MM.1S (cell line): ENCODE measurements at regions not wholly inside any gene's neighbourhood (a gene's known extent, or its start where the extent isn't known, plus 50 kb on each side); places are given as distances from the start of the nearest gene placed in this dataset.

Experiments
- DNase-seq: peaks from one replicate; pipeline ENCODE4 v3.0.0-alpha.2; 2015
- H2AFZ ChIP-seq: fragments of 300-600 bp; sonication (generic); 2 replicates; pipeline ENCODE4 v1.6.0; 2016; ENCODE audit warnings: antibody characterized with exemption, low read length
- H3F3A ChIP-seq: fragments of 300-600 bp; sonication (generic); 2 replicates; pipeline ENCODE4 v1.6.1; 2016; ENCODE audit warnings: mild to moderate bottlenecking, antibody characterized with exemption, low read length, moderate library complexity, mixed read lengths; ENCODE audit not compliant: insufficient read depth
- H3K27ac ChIP-seq: fragments of 300-600 bp; sonication (generic); 2 replicates; pipeline ENCODE4 v1.5.1; 2016; ENCODE audit warnings: mild to moderate bottlenecking, low read length
- H3K27me3 ChIP-seq: fragments of 300-600 bp; sonication (generic); replicated peaks from 2 replicates; pipeline ENCODE4 v1.6.0; 2016; ENCODE audit warnings: low read length; ENCODE audit not compliant: insufficient read depth
- H3K36me3 ChIP-seq: fragments of 300-600 bp; sonication (generic); replicated peaks from 2 replicates; pipeline ENCODE4 v1.6.1; 2016; ENCODE audit warnings: mild to moderate bottlenecking, low read length, mixed read lengths; ENCODE audit not compliant: insufficient read depth
- H3K4me1 ChIP-seq: fragments of 300-600 bp; sonication (generic); 2 replicates; pipeline ENCODE4 v1.6.1; 2016; ENCODE audit warnings: low read length, mixed read lengths
- H3K4me2 ChIP-seq: fragments of 300-600 bp; sonication (generic); 2 replicates; pipeline ENCODE4 v1.6.0; 2016; ENCODE audit warnings: low read depth, low read length
- H3K4me3 ChIP-seq: fragments of 300-600 bp; sonication (generic); 2 replicates; pipeline ENCODE4 v1.5.1; 2016; ENCODE audit warnings: low read length, mixed read lengths
- H3K79me2 ChIP-seq: fragments of 300-600 bp; sonication (generic); 2 replicates; pipeline ENCODE4 v1.6.1; 2016; ENCODE audit warnings: mixed run types, low read length, mixed read lengths
- H3K9ac ChIP-seq: fragments of 300-600 bp; sonication (generic); 2 replicates; pipeline ENCODE4 v1.6.1; 2016; ENCODE audit warnings: low read length, mixed read lengths
- H3K9me2 ChIP-seq: fragments of 300-600 bp; sonication (generic); replicated peaks from 2 replicates; pipeline ENCODE4 v1.6.1; 2016; ENCODE audit warnings: mild to moderate bottlenecking, low read length, mixed read lengths; ENCODE audit not compliant: insufficient read depth
- H3K9me3 ChIP-seq: fragments of 300-600 bp; sonication (generic); replicated peaks from 2 replicates; pipeline ENCODE4 v1.6.1; 2016; ENCODE audit warnings: mild to moderate bottlenecking, low read length, mixed read lengths; ENCODE audit not compliant: insufficient read depth
- H4K20me1 ChIP-seq: fragments of 300-600 bp; sonication (generic); 2 replicates; pipeline ENCODE4 v1.6.1; 2016; ENCODE audit warnings: mild to moderate bottlenecking, low read length, moderate library complexity, mixed read lengths; ENCODE audit not compliant: insufficient read depth
- CTCF ChIP-seq: fragments of 300-600 bp; sonication (generic); IDR thresholded peaks from 2 replicates; pipeline ENCODE4 v1.5.1; 2016; ENCODE audit warnings: antibody characterized with exemption, low read length, mixed read lengths
- EZH2 ChIP-seq: fragments of 300-600 bp; sonication (generic); optimal IDR thresholded peaks from 2 replicates; pipeline ENCODE3; 2017; ENCODE audit warnings: low read depth, mild to moderate bottlenecking, antibody characterized with exemption, low read length, mixed read lengths
- EZH2phosphoT487 ChIP-seq: fragments of 300-600 bp; sonication (generic); IDR thresholded peaks from 2 replicates; pipeline ENCODE4 v1.6.1; 2018; ENCODE audit warnings: antibody characterized with exemption, low read length

- Histone ChIP-seq H3K4me1 (no peaks in the 10 kb centered on the region), H3K4me3 (peak overlapping the region; percentile 97), H2AFZ (peak overlapping the region; percentile 100), H3K9me2 (no peaks in the 10 kb centered on the region), H3K27ac (peak overlapping the region; percentile 31; the same call in 1 of the 2 replicates), H4K20me1 (no peaks in the 10 kb centered on the region), H3K9me3 (no peaks in the 10 kb centered on the region), H3K4me2 (peak overlapping the region; percentile 100), H3F3A (no peaks in the 10 kb centered on the region), H3K9ac (peak overlapping the region; percentile 93), H3K36me3 (no peaks in the 10 kb centered on the region), H3K27me3 (no peaks in the 10 kb centered on the region), H3K79me2 (no peaks in the 10 kb centered on the region)
- TF ChIP-seq EZH2phosphoT487 (no peak), EZH2 (no peak), CTCF (peak; percentile 77)
- peak; percentile 73 for DNase-seq
These were observed 90.2 kb downstream of the DMRTA2 start for GRCh38 chr1:50332941-50333594.

GRCh38 chr1:50329332-50329932 is 93.8 kb downstream of the DMRTA2 start:
- Histone ChIP-seq H3K27me3 (no peaks in the 10 kb centered on the region), H3K4me1 (no peaks in the 10 kb centered on the region), H4K20me1 (no peaks in the 10 kb centered on the region), H3F3A (no peaks in the 10 kb centered on the region), H3K9ac (no peak overlapping the region), H3K79me2 (no peaks in the 10 kb centered on the region), H2AFZ (no peak overlapping the region), H3K9me3 (no peaks in the 10 kb centered on the region), H3K27ac (no peak overlapping the region), H3K4me2 (no peak overlapping the region), H3K36me3 (no peaks in the 10 kb centered on the region), H3K9me2 (no peaks in the 10 kb centered on the region), H3K4me3 (no peak overlapping the region)
- no peak for DNase-seq
- no peak for TF ChIP-seq EZH2phosphoT487
- TF ChIP-seq CTCF: no peak
- no peak for TF ChIP-seq EZH2

GRCh38 chr1:50328552-50328951 is 94.7 kb downstream of the DMRTA2 start:
- TF ChIP-seq CTCF (no peak), EZH2phosphoT487 (no peak), EZH2 (no peak)
- Histone ChIP-seq H3K36me3 (no peaks in the 10 kb centered on the region), H3K27me3 (no peaks in the 10 kb centered on the region), H3K9me3 (no peaks in the 10 kb centered on the region), H2AFZ (no peak overlapping the region), H3K4me1 (no peaks in the 10 kb centered on the region), H3K4me2 (no peak overlapping the region), H3K79me2 (no peaks in the 10 kb centered on the region), H4K20me1 (no peaks in the 10 kb centered on the region), H3K4me3 (no peak overlapping the region), H3K9me2 (no peaks in the 10 kb centered on the region), H3F3A (no peaks in the 10 kb centered on the region), H3K9ac (no peak overlapping the region), H3K27ac (no peak overlapping the region)
- DNase-seq: no peak
